Astrocyte of the cerebellum (primary cell): ENCODE measurements at regions not wholly inside any gene's neighbourhood (a gene's known extent, or its start where the extent isn't known, plus 50 kb on each side); places are given as distances from the start of the nearest gene placed in this dataset.

Experiments
- DNase-seq: peaks from one replicate; pipeline ENCODE4 v3.0.0-alpha.2; 2011; ENCODE audit warnings: low read depth
- H3K4me3 ChIP-seq: 2 replicates; pipeline ENCODE4 v1.5.1; 2011; ENCODE audit warnings: mild to moderate bottlenecking, low read depth, low read length, moderate library complexity
- in situ Hi-C: cut with HindIII; loops from 2 replicates; pipeline ENCODE4 v1.10.0; 2017; ENCODE audit warnings: low sequenced_read_pairs
- TF ChIP-seq, protein P1 (sequence below): IDR thresholded peaks from 2 replicates; pipeline ENCODE4 v1.5.1; 2012; ENCODE audit warnings: low read length, low read depth, moderate library complexity, mild to moderate bottlenecking; ENCODE audit errors: missing control alignments

DNA sequence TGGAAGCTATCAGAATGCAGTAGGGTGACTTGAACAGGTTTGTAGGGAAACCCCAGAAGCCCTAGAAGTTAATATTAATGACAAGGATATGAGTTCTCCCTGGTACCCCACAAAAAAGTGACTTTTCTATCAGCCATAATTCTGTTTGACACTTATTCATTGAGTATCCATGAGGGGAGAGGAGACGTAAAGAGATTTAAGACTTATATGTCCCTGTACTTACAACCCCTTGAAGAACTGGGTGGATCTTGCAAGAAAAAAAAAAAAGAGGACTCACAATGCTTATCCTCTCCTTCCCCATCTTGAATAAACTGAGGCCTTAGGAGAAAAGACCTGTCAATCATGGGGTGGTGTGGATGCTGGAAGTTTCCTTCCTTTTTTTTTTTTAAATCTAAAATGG is 203.5 kb downstream of the CBLN1 start:
- in situ Hi-C loops, result no loop called here
- no peak overlapping the region for H3K4me3 ChIP-seq
- TF ChIP-seq, protein P1, sequence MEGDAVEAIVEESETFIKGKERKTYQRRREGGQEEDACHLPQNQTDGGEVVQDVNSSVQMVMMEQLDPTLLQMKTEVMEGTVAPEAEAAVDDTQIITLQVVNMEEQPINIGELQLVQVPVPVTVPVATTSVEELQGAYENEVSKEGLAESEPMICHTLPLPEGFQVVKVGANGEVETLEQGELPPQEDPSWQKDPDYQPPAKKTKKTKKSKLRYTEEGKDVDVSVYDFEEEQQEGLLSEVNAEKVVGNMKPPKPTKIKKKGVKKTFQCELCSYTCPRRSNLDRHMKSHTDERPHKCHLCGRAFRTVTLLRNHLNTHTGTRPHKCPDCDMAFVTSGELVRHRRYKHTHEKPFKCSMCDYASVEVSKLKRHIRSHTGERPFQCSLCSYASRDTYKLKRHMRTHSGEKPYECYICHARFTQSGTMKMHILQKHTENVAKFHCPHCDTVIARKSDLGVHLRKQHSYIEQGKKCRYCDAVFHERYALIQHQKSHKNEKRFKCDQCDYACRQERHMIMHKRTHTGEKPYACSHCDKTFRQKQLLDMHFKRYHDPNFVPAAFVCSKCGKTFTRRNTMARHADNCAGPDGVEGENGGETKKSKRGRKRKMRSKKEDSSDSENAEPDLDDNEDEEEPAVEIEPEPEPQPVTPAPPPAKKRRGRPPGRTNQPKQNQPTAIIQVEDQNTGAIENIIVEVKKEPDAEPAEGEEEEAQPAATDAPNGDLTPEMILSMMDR, result no peak
- DNase-seq, result no peak

- H3K4me3 ChIP-seq, result no peak overlapping the region
- in situ Hi-C loops, result no loop called here
- TF ChIP-seq, protein P1, result no peak
- DNase-seq, result no peak
These were observed 205.9 kb downstream of the CBLN1 start for GRCh38 chr16:49075709-49076108.

- TF ChIP-seq, protein P1, result no peak
- no peak for DNase-seq
- in situ Hi-C loops, result no loop called here
- H3K4me3 ChIP-seq, result no peak overlapping the region
These were observed 213.4 kb downstream of the CBLN1 start for GRCh38 chr16:49068224-49068623.

DNA sequence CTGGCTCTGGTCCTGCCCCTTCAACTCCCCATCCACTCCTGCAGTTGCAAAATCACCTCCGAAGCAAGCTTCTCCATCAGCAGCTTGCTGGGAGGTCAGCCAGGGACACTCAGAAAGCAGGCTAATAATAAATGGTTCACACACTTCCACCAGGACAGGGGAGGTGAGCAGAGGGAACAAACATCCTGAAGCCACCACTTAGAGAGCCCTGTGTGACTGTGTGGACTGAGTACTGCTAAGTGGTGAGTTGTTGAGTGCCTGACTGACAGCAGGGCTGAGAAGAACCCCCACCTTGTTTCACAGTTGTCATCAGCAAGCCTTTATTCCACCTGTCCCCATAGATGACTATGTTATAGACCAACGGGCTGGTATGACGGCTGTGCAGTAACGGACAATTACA is 213.9 kb downstream of the CBLN1 start:
- H3K4me3 ChIP-seq, result no peak overlapping the region
- in situ Hi-C loops, result no loop called here
- TF ChIP-seq, protein P1, result no peak
- no peak for DNase-seq

GRCh38 chr16:49061137-49061714 is 220.4 kb downstream of the CBLN1 start:
- no peak for DNase-seq
- in situ Hi-C loops, result no loop called here
- TF ChIP-seq, protein P1, result no peak
- no peak overlapping the region for H3K4me3 ChIP-seq

- in situ Hi-C loops, result no loop called here
These were observed 220.9 kb downstream of the CBLN1 start for GRCh38 chr16:49060728-49061127.

More at GRCh38 chr16:49060728-49061127, 220.9 kb downstream of the CBLN1 start:
- H3K4me3 ChIP-seq, result no peak overlapping the region
- TF ChIP-seq, protein P1, result no peak
- DNase-seq, result no peak
